Right lung (tissue), 2 donors: ENCODE measurements at regions not wholly inside any gene's neighbourhood (a gene's known extent, or its start where the extent isn't known, plus 50 kb on each side); places are given as distances from the start of the nearest gene placed in this dataset.

Source experiments
- DNase-seq, 2 donors: peaks; one replicate each; pipeline ENCODE4 v3.0.0-alpha.2; 2013

DNA sequence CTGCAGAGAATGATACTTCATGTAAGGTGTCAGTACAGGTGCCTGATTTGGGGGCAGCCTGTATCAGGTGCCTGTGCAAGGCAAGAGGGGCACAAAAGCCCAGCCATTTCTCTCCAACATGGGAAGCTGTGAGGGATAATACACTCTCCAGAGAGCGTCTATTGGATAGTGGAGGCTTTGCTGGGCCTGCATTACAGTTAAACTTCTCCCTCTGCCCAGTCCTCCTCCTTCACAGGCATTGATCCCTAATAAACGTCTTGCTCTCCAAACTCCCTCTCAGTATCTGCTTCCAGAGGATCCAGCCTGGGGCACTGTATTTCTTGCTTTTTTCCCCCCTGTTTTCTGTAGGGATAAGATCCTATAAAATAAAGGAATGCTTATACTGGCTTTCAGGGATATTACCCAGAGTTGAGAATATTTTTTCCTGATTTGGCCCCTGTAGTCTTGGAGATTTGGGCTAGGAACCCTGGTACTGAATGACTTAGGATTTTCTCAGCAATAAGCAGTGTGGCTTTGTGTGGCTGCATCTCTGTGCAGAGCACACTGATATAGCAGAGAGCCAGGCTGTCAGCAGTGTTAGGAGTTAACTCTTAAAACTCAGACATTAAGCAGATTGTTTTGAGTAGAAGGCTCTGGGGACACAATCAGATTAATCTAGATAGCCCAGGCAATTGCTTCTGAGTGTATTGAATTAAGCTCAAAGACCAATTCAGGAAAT lies 330.6 kb downstream of the CYRIA start:
- DNase-seq = no peak

DNA sequence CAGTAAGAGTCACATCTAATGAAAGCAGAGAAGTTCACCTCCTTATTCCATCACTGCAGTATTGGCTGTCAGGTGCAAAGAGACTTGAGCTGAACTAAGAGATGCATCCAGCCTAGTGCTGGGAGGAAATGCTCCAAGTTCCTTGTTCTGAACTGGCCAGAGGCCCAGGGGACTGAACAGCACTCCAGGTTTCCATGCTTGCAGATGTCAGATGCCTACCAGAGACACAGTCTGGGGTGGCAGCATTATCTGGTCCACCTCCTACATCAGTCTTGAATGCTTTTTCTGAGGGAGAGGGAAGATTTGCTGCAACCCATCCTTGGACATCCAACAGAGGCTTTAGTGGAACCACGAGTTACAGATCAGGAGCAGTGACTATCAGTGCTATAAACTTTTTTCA lies 331.3 kb downstream of the CYRIA start:
- no peak for DNase-seq

DNA sequence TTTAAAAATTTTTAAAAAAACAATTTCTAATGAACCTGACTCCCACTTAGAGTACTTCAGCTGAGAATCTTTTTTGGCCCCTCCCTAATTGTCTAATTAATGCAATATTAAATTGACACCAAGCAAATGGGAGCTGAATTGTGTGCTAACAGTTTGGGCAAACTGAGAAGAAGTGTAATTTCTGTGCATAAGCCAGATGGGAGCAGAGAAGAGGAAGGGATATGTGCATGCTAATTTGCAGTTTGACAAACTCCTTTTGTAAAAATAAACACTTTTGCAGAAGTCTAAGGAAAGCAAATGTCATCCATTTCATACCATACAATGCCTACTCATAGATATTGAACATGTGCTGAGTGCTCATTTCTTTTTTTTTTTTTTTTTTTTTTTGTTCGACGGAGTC lies 332.0 kb downstream of the CYRIA start:
- no peak for DNase-seq

DNA sequence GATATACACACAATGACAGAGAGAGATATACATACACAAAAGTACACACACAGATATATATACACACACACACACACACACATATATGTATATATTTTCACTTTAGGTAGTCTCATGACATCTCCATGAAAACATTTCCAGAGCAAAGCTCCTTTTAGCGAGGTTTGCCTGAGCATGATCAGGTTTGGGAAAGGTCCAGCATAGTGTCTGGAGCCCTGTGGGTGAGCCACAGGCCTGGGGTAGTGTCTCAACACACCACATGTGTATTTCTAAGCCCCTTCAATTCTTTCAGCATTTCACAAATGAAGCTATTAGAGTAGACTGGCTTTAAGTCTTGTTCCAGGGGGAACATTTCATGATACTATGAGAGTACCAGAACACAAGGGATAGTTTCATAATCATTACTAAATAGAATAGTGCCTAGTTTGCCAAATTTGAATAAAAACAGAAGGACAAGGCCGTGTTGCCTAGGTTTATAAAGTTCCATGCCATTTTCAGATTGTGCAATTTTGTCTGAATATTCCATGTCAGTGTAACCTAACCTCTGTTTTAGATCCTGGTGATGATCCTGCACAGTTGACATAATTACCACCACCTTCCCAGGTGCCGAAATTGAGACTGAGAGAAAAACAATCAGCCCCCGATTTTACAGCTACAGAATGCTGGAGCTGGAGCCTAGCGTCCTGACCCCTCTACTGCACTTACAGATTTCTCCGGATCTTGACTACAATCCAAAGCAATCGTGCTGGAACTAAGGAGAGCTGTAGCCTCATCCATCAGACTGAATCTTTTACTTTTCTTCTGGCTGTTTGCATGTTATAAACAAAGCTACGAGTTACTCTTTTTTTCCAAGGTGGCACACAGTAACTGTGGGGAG lies 332.7 kb downstream of the CYRIA start:
- DNase-seq = peak in 1 of 2 donors; percentile 14

DNA sequence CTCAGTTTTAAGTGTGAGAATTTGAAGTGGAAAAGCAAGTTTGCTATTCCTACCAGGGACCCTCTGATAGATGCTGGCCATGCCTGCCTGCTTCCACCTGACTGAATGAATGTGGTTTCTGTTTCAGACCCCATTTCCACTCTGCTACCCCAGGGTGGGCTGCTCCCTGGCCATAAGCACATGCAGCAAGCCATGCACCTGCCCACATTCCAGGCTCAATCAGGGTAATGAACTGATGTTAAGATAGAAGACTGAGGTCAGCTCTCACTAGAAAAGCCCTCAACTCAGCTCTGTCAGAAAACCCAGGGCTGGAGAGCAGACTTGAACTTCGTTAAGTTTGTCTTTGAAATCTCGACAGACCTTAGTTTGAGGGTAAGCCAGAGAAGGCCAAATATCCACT lies 333.9 kb downstream of the CYRIA start:
- DNase-seq = no peak

DNA sequence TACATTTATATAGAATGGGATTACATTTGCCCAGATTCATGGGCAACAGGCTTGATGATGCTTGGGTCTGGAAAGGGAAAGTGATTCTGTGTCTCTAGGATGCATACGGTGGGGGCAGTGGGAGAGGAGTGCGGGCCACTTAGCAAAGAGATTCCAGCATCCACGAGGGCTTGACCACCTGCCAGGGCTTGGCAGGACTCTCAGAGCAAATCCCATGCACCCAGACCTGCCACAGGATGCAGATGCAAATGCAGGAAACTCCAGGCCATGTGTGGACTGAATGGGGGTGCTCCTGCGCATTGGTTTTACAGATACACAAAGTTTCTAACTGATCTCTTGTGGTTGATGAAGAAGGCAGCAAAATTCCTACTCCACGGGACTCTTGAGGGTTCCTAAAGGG lies 334.7 kb downstream of the CYRIA start:
- DNase-seq = no peak

DNA sequence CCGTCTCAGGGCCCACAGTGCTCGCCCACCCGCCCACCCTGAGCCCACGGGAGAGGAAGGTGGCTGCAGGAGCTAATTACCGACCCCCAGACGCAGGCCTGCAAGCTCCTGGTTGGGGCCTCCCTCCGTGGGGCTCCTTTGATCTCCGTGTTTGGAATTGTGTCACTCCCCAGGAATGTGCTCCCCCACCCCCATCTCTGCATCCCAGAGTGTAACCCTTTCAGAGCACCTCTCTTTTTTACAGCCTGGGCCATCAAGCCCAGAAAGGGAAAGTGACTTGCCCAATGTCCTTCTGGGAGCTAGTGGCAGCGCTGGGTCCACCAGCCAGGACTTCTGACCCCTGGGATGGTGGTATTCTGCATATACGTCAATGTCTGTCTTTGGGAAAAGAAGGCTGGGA lies 335.1 kb downstream of the CYRIA start:
- peak in 1 of 2 donors; percentile 30 for DNase-seq

DNA sequence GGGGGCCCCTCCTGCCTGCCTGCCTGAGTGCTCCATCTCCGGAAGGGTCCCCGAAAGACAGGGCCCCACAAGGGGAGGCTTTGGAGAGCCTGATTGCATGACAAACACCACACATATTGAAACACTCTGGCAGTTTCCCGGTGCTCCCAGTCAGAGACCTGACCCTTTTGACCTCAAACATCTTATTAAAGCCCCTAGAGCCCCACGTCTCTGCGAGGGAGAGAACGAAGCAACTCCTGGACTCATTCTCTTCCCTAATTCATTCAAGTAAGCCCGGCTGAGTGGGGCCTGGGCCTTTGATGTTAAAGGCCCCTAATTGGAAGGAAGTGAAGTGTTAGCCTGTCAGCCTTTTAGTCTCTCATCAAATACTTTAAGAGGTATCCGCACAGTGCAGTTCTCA lies 335.6 kb downstream of the CYRIA start:
- DNase-seq = peak in 1 of 2 donors; percentile 36

DNA sequence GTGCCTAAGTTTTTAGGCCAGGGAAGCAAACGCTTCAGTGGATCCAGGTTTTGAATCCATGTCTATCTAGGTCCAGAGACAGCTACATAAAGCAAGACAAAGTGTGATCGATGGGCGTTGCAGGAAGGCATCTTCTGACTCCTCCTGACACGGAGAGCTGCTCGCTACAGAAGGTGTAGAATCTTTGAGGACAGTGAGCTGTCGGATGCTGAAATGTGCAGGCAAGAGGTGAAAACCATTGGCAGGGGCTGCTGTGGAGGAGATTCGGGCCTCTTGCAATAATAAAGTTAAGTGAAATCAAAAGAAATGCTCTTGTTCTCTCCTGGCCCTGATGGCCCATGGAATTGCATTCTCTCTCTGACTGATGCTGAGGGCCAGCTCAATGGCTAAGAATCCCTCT lies 336.2 kb downstream of the CYRIA start:
- DNase-seq = no peak

DNA sequence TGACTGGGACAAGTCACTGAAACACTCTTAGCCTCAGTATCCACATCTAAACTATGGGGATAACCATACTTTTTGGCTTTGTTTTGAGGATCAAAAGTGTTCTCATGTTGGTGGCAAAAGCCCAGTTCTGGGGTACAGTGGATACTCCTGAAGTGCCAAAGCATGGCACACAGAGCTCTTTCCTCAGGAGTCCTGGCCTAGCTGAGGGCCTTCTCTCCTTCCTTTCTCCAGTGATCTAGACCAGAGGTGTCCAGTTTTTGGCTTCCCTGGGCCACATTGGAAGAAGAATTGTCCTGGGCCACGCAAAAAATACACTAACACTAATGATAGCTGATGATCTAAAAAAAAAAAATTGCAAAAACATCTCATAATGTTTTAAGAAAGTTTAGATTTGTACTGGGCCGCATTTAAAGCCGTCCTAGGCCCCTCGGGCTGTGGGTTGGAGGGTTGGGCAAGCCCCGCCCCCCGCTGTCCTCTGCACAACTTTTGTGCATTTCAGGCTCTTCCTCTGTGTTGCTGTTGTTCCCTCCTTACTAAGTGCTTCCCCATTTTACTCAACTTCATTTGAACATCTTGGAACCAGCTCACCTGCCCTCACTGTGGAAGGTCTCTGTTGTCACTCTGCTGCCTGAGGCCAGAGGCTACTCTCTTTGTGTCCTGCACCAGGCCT lies 337.0 kb downstream of the CYRIA start:
- DNase-seq = no peak

DNA sequence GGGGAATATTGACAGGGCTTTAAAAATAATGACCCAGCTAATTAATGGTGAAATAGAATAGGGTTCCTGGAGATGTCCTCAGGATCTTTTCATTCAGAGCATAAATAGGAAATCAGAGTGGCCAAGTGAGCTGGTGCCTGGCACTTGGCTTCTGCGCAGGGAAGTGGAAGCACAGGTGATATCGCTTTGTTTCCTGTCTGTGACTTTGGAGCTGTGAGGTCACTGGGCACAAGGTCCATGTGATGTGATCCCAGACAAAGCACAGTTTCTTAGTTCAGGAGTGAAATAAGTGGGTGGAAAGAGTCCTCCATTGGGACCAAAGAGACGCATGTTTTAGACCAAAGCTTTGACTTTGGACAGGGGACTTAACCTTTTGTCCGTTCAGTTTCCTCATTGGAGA lies 338.3 kb downstream of the CYRIA start:
- DNase-seq = no peak

DNA sequence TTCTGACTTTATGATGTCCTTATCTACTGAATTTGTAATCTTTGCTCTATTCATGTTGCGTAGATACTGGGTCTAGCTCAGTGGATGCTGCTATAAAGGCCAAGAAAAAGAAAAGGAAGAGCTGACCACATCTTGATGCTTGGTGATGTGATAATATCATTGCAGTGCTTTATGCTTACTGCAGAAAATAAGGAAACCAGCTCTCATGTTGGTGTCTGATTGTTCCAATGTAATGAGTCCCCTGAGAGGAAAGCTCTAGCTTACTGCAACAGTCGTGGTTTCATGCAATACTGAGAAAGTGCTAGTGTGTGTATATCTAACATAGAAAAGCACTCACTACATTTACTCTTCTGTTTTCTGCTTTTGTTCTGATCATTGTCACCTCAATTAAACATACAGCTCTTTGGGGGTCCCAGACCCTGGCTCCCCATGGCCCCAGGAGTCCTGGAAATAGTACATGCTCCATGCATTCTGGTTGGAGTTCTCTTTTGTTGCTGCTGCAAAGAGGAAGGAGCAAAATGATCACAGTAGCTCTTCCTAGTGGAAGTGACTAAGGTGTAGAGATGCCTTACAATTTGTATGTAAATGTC lies 338.8 kb downstream of the CYRIA start:
- no peak for DNase-seq

DNA sequence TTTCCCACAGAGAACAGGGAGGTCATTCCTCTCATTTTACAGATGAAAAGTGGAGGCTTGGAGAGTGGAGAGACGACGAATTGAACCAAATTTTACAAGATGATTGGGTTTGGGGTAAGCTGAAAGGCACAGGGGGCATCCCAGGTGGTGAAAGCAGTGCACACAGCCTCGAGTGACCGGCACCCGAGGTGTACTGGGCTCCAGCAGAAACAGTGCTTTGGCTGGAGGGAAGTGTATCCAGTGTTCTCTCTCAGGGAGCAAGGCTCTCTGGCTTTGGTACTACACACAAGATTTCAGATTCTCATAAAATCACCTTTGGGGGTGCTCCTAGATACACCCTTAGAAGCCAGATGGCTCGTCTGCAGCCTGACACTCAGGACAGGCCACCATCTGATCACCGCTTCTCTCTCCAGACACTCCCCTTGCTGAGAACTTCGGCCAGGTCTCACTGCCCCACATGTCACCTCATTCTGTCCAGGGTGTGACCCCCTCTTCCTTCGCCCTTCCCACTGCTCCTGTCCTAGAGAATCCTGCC lies 339.6 kb downstream of the CYRIA start:
- DNase-seq = no peak

DNA sequence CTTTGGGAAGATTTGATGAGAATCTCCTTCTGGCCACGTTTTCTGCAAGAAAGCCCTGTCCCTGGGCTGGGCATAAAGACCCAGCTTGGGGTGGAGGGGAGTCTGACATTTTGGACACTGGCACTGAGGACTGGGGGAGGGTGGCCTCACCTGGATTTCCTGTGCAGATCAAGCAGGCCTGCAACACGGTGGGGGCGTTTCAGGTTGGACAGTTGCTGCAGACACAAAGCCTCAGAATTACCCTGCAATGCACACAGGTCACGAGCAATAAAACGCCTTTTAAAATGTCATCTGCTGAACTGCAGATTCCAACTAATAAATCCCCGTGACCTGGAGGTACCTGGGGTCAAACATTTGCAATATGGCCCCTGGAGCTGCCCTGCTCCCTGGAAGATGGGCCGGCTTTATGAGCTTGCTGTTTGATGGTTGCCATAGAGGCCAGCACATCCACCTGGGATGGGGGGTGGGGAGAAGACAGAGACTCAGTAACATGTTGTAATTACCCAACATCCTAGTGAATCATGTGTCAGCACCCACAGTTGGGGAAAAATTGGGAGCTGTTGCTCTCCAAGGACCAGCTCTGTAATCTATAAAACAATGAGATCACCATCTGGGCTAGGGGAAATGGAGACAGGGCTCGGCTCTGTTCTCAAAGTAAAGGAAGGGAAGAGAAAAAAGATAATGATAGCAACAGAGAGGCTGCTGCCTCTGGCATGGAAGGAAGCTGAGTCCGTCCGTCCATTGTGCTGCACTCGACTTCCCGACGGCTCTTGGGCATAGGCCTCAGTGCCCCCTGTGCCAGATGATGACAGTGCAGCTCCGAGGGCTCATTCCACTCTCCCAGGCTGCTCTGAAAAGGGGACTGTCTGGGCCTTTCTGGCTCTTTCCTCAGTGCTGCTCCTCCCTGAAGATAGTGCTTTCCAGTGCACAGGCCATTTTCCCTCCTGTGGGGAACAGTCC lies 340.3 kb downstream of the CYRIA start:
- DNase-seq = no peak

DNA sequence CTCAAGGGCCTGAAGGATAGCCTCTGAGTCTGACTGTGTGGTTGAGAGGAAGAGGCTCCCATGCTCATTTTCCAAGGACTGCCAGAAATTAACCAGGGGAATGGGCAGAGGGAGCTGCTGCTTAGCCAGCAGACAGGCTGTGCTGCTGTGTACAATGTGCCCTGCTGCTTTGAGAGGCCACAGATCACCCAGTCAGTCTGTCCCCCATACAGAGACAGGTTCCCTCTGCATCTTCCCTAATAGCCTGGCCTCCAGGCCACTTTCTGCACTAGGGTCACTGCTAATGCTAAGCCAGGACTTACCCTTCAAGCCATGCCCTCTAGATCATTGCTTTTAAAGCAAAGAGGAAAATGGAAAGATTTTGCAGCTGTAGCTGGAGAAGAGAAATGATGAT lies 341.1 kb downstream of the CYRIA start:
- no peak for DNase-seq

DNA sequence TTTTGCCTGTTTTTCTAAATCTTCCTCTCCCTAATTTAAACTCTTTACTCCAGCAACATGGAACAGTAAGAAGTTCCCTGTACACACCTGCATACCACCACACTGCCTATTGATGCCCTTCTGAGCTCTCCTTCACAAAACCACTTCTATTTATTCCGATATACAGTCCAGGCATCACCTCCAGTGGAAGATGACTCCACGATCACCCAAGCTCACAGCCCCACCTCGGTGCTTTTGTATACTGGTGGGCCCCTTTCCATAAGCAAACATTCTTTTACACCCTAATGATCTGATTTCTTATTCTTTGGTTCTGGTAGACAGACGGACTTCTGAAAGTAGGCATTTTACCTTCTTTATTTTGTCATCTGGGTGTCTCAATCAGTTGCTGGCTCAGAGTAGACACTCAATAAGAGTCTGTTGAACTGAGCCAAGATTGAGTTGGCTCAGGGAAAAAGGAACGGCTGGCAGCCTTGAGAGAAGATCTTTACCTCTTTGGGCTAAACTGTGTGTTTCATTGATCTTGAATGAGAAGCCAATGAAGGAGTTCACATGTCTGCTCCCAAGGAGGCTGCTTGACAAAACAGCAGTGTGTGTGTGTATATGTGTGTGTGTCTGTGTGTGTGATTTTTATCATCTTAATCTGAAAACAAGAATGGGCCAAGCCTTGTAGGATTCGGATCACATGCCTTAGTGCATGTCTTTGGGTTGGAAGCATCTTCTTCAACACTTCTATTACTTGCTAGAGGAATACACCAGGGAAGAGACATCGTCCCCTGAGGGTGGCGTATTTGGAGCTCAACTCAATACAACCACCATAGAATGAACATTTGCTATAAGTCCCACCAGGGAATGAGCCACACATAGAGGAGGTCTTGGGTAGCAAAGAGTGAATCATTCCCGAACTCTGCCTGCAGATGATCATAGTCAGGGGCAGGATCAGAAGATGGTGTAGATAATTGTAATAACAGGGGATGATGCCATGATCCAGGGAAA lies 341.8 kb downstream of the CYRIA start:
- no peak for DNase-seq

DNA sequence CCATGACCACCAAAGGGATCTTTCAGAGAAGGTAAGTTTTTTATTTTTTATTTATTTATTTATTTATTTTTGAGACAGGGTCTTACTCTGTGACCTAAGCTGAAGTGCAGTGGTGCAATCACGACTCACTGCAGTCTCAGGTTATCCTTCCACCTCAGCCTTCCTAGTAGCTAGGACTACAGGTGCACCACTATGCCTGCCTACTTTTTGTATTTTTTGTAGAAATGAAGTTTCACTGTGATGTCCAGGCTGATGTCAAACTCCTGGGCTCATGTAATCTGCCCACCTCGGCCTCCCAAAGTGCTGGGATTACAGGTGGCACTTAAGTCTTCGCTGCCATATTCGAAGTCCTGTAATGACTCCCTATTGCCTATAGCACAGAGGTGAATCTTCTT lies 342.5 kb downstream of the CYRIA start:
- no peak for DNase-seq

DNA sequence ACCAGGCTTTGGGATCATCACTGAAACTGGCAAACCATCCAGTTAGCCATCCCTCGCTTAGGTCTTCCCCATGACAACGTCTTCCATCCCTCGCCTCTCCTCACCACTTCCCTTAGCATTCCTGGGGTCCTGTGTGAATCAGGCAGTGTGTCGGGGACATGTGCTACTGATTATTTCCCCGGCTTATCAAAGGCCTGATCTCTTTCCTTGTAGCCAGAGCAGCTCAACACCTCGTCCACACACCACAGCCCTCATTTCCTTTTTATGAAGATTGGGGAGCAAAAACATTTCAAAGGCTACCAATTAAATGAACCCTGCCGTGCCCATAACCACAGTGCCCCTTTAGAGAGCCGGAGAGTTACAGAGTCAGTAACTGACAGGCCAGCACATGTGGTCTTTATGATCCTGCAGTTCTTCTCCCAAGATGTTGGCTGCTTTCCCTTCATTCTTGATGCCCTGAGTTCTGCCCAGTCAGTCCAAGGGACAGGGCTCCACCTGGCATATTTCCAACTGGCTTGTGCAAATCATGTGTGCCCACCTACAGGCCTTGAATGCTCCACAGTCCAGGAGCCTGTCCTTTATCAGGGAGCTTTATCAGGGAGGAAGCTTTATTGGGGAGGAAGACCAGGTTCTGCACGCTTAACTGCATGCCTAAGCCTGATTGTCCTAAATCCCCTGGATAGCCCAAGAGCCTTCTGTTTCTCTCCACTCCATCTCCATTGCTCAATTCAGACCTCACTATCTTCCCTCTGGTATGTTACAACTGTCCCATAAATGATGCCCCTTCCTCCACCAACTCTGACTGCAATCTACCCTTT lies 343.1 kb downstream of the CYRIA start:
- no peak for DNase-seq

DNA sequence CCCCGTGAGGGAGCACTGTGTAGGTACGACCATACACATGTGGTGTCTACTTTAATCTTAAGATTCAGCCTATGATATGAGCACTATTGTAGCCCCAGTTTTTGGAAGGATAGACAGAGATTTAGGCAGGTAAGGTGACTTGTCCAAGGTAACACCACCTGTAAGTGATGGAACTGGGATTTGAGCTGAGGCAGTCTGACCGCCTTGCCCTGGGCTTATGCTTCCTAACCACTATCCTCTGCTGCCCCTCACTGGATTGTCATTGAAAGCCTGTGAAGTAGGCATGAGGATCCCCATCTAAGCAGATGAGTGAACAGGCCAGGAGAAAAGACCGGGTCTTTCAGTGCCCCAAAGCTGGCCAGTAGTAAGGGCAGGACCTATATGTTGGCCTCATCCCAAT lies 343.8 kb downstream of the CYRIA start:
- DNase-seq = no peak
